Kidney (tissue), 13 donors: ENCODE measurements at regions not wholly inside any gene's neighbourhood (a gene's known extent, or its start where the extent isn't known, plus 50 kb on each side); places are given as distances from the start of the nearest gene placed in this dataset.

Experiments
- DNase-seq, 5 donors: peaks; one replicate each; pipeline ENCODE4 v3.0.0-alpha.2; 2013 to 2020
- FAIRE-seq: peaks from 2 replicates; lab custom pipeline; 2012; peaks lifted over from hg19 to GRCh38; lab: Jason Lieb, UNC
- H3K27ac ChIP-seq, 2 donors: one replicate each; pipeline ENCODE4 v1.7.0; 2013; ENCODE audit warnings: low read depth in 2 of 2, low read length in 2 of 2, inconsistent platforms in 1 of 2
- H3K27me3 ChIP-seq: one replicate; pipeline ENCODE4 v1.7.1; 2013; ENCODE audit warnings: low read length, inconsistent platforms; ENCODE audit not compliant: control insufficient read depth, insufficient read depth
- H3K36me3 ChIP-seq, 3 donors: one replicate each; pipeline versions ENCODE4 v1.7.0 to v1.7.1; 2013; ENCODE audit warnings: low read length in 3 of 3, control low read depth in 1 of 3, inconsistent platforms in 1 of 3; ENCODE audit not compliant: insufficient read depth in 3 of 3, control insufficient read depth in 2 of 3
- H3K4me1 ChIP-seq, 3 donors: one replicate each; pipeline versions ENCODE4 v1.7.0 to v1.7.1; 2013; ENCODE audit warnings: low read length in 3 of 3, inconsistent platforms in 1 of 3, low read depth in 1 of 3; ENCODE audit not compliant: control insufficient read depth in 2 of 3, insufficient read depth in 2 of 3
- H3K4me3 ChIP-seq, 3 donors: one replicate each; pipeline versions ENCODE4 v1.7.0 to v1.8.1; 2013; ENCODE audit warnings: low read length in 3 of 3, control low read depth in 1 of 3, inconsistent platforms in 1 of 3
- H3K9ac ChIP-seq, 3 donors: one replicate each; pipeline versions ENCODE4 v1.7.0 to v1.7.1; 2013; ENCODE audit warnings: low read length in 3 of 3, control low read depth in 1 of 3, inconsistent platforms in 1 of 3
- H3K9me3 ChIP-seq, 3 donors: one replicate each; pipeline versions ENCODE4 v1.7.0 to v1.7.1; 2013; ENCODE audit warnings: low read length in 3 of 3, control low read depth in 1 of 3, inconsistent platforms in 1 of 3; ENCODE audit not compliant: control insufficient read depth in 2 of 3, insufficient read depth in 1 of 3
- intact Hi-C: fragments of 100-400 bp; cut with DNase I; formaldehyde crosslinking; loops from one replicate; pipeline ENCODE4 v1.11.1; 2022
- TF ChIP-seq, protein P1 (sequence below): IDR thresholded peaks from 3 replicates; pipeline ENCODE4 v1.5.1; 2012; ENCODE audit warnings: mild to moderate bottlenecking, moderate library complexity, borderline replicate concordance; ENCODE audit not compliant: insufficient read depth; ENCODE audit errors: extremely low read depth
- donor health status: control.
- donor health status: control.
- donor health status: control.
- donor health status: control.
- donor health status: control.
- donor health status: DM: yes; HTN: yes; CAD: no.
- donor health status: Normal renal cell carcinoma (clear cell type).

GRCh38 chr9:108512426-108513173, 343.2 kb downstream of the ACTL7B start:
- FAIRE-seq: no peak
- H3K9ac ChIP-seq: no peak overlapping the region
- no peaks in the 10 kb centered on the region for H3K4me1 ChIP-seq
- DNase-seq: no peak
- H3K36me3 ChIP-seq: no peaks in the 10 kb centered on the region
- no peak overlapping the region for H3K27ac ChIP-seq
- TF ChIP-seq, protein P1, sequence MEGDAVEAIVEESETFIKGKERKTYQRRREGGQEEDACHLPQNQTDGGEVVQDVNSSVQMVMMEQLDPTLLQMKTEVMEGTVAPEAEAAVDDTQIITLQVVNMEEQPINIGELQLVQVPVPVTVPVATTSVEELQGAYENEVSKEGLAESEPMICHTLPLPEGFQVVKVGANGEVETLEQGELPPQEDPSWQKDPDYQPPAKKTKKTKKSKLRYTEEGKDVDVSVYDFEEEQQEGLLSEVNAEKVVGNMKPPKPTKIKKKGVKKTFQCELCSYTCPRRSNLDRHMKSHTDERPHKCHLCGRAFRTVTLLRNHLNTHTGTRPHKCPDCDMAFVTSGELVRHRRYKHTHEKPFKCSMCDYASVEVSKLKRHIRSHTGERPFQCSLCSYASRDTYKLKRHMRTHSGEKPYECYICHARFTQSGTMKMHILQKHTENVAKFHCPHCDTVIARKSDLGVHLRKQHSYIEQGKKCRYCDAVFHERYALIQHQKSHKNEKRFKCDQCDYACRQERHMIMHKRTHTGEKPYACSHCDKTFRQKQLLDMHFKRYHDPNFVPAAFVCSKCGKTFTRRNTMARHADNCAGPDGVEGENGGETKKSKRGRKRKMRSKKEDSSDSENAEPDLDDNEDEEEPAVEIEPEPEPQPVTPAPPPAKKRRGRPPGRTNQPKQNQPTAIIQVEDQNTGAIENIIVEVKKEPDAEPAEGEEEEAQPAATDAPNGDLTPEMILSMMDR: no peak
- intact Hi-C loops: no loop called here
- no peaks in the 10 kb centered on the region for H3K9me3 ChIP-seq
- no peaks in the 10 kb centered on the region for H3K27me3 ChIP-seq
- no peak overlapping the region for H3K4me3 ChIP-seq

- FAIRE-seq (no peak), DNase-seq (no peak)
- H3K36me3 ChIP-seq: no peaks in the 10 kb centered on the region
- no peaks in the 10 kb centered on the region for H3K4me1 ChIP-seq
- H3K4me3 ChIP-seq: no peak overlapping the region
- no peak overlapping the region for H3K9ac ChIP-seq
- no peak overlapping the region for H3K27ac ChIP-seq
- H3K27me3 ChIP-seq: no peaks in the 10 kb centered on the region
- H3K9me3 ChIP-seq: no peaks in the 10 kb centered on the region
- intact Hi-C loops: no loop called here
- TF ChIP-seq, protein P1: no peak
Observed at GRCh38 chr9:108511307-108511706, 344.5 kb downstream of the ACTL7B start.

DNA sequence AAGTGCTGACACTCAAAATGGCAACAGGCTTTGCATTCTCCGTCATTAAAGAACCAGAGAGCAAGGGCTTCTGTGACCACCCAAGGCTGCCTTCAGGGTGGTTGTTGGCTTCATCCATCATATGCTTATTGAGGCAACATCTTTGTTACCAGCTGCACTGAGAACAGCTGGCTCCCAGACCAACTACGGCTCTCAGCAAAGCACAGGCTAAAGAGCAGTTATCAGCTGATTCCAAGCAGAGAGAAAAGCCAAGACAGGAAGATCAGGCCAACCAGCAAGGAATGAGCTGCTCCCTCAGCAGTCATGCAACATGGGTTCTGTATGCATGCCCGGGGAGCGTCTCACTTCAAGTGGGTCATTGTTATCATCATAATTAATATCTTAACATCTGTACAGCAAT, 358.9 kb downstream of the ACTL7B start:
- intact Hi-C loops: no loop called here
- Histone ChIP-seq H3K36me3 (no peaks in the 10 kb centered on the region), H3K9me3 (no peaks in the 10 kb centered on the region), H3K27ac (no peak overlapping the region), H3K4me1 (no peaks in the 10 kb centered on the region), H3K27me3 (no peaks in the 10 kb centered on the region), H3K4me3 (no peak overlapping the region), H3K9ac (no peak overlapping the region)
- FAIRE-seq: no peak
- TF ChIP-seq, protein P1: no peak
- DNase-seq: no peak

DNA sequence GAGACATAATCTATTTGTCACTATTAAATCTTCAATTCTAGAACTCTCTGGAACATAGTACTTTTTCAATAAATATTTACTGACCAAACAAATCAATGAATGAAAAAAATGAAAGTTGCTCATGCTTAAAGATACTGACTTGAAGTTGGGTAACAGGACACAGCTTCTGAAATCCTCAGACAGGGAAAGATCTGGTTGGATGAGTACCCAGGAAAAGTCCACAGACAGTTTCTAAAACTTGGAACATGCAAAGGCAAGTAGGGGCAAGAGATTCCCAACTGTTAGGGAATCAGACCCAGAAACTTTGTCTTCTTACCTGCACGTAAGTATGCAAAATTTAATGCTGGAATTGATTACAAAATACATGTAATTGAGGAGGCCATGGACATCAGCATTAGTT, 366.2 kb downstream of the ACTL7B start:
- H3K4me1 ChIP-seq: no peaks in the 10 kb centered on the region
- H3K4me3 ChIP-seq: no peak overlapping the region
- DNase-seq: no peak
- H3K27me3 ChIP-seq: no peaks in the 10 kb centered on the region
- H3K36me3 ChIP-seq: no peaks in the 10 kb centered on the region
- no peak overlapping the region for H3K9ac ChIP-seq
- FAIRE-seq: no peak
- intact Hi-C loops: no loop called here
- TF ChIP-seq, protein P1: no peak
- H3K9me3 ChIP-seq: no peaks in the 10 kb centered on the region
- no peak overlapping the region for H3K27ac ChIP-seq
